HG02981 (cell line): ENCODE measurements at regions not wholly inside any gene's neighbourhood (a gene's known extent, or its start where the extent isn't known, plus 50 kb on each side); places are given as distances from the start of the nearest gene placed in this dataset.
A peak's percentile ranks its signal among the peaks of the same experiment; 100 is the strongest.
"Not testable (repeated sequence)": the region's sequence is repeated elsewhere in the genome, so short reads cannot be mapped to it uniquely, and the experiment has no call there.

Experiments
- ATAC-seq: cut with Tn5 transposase; IDR thresholded peaks from one replicate; pipeline ENCODE4 v1.9.1; 2021; ENCODE audit warnings: mild to moderate bottlenecking, moderate library complexity; ENCODE audit not compliant: unreplicated experiment

DNA sequence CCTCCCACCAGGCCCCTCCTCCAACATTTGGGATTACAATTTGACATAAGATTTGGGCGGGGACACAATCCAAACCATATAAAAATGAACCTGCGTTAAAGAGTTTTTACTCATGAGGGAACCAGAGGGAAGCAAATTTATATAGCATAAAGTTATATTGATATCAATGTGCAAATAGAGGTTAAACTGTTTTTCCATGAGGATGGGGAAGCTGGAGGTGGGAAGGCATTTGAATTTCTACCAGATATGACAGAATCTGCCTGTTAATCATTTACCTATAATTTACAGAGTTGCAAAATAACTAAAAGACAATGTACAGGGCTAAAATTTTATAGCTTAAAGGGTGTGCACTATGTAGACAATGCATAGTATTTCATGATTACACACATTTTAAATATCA lies 322.0 kb upstream of the FKBP1C start:
- no peak for ATAC-seq

DNA sequence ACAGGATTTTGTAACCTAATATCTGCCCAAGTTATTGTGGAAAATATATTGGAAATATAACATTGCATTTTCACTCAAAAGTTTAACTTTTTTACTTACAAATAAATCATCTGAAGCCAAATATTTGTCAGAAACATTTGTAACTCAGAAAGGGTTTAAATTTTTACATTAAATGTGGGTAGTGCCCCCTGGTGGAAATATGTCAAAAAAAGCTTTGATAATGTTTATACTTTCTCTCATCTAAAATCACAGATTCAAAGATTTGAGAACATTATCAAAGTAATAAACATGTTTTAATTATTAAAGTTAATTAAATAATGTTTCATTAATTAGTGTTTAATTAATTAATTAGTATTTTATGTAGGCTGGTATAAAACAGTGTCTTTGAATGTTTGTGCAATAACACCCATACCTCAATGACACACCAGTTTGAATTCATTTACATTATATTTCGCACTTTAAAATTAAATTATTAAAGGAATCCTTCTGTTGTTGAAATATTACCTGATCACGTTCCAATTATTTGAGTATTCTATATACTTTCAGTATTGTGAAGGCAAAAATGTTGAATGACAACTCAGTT lies 320.1 kb upstream of the FKBP1C start:
- ATAC-seq = no peak

DNA sequence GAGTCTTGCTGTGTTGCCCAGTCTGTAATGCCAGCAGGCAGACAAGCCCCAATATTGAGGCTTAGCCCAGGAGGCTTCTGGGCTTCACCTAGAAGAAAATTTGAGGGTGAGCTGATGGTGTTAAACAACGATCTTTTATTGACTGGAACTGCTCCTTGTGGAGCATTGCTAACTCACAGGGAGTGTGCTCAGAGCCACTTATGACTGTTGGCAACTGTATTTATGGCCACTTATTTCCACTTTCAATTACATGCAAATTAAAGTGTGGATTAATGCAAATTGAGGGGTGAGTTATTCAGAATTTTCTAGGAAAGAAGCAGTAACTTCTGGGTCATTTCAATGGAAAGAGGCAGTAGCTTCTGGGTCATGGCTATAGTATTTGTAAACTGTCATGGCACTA lies 317.2 kb upstream of the FKBP1C start:
- no peak for ATAC-seq

DNA sequence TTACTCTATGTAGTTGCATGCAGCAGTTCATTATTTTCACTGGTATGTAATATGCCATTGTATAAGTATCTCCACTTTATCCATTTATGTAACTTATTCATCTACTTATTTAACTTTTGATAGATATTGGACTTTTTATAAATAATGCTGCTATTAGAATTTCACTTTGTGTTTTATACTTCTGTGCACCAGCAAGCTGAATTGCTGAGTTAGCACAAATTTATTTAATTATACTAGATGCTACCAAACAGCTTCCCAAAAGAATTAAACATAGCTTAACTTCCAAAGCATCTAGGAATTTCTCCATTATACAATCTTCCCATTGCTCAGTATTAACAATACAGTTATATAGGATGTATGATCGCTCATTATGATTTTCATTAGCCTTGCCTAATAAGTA lies 308.0 kb upstream of the FKBP1C start:
- ATAC-seq = no peak

DNA sequence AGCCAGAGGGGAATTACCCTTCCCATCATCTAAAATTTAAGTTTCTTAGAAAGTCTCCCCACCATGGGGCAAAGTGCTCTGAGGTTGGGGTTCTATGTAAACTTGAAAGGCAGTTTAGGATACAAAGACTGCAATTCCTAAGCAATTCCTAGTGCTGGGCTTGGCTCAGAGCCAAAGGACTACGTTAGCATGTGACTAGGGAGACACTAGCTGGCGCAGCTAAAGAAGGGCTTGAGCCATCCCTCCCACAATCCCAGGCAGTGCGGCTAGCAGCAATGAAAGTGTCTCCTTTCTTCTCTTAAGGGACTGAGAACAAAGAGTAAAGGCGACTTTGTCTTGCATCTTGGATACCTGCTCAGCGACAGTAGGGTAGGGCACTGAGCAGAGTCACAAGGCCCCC lies 306.6 kb upstream of the FKBP1C start:
- no peak for ATAC-seq

DNA sequence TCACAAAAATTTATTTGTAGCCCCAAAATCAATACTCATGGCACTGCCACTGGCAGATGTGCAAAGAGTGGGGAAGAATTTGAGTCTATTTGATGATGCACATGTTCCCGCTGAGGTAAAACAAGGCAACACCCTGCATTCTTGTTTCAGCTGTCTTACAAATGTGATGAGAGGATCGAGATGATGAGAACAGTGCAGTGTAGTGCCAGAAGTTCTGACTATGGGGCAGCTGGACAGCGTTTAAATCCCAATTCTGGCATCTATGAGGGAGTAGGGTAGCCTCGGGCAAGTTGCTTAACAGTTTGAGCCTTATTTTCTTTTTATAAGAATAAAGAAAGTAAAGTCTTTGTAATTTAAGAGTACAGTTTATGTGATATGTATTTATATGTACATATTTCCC lies 296.7 kb upstream of the FKBP1C start:
- ATAC-seq = no peak

DNA sequence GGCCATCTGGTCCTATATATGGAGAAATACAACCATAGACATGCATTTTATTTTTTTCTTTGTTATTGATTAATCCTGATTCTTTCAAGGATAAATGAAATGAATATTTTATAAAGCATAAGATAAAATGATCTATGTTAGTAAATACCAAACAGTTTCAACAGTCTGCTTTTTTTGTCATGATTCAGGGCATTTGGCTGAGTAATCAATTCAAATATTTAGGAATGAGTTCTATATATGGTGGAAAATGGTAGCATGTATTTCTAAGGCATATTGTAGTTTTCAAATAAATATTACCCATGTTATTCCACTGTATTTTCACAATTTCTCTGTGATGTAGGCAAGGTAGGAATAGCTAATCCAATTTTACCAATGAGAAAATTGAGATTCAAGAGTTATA lies 287.5 kb upstream of the FKBP1C start:
- no peak for ATAC-seq

DNA sequence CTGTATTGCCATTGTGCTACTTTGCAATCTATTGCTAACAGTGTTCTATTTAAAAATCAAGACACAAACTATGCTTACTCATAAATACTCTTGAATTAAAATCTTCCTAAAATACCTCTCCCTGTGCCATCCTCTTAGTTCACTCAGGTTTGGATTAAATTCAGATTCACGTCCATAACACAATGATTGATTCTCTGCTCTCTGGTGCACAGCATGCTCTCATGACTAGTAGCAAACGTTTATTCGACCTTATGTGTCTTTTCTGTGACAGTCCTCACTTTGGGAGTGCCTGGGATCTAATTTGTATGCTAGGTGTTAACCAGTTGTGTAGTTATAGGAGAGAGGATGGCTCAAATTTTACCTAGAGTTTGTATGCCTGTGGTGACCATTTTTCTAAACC lies 270.4 kb upstream of the FKBP1C start:
- ATAC-seq = no peak

DNA sequence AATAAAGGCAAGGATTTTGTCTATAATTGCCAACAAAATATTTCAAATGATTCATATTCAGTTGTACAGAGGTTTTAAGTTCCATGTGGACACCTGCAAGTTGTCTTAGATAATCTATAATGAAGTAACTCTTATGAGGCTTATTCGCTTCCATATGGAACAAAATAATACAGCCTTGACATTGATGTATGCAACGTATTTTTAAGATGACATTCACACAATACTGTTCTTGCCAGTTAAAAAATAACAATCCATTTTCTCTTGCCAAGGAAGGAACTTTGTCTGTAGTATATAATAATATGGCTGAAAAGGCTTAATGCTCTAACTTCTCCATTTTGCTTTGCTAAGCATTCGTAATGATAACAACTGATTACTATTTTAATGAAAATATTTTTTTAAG lies 269.3 kb upstream of the FKBP1C start:
- ATAC-seq = no peak

DNA sequence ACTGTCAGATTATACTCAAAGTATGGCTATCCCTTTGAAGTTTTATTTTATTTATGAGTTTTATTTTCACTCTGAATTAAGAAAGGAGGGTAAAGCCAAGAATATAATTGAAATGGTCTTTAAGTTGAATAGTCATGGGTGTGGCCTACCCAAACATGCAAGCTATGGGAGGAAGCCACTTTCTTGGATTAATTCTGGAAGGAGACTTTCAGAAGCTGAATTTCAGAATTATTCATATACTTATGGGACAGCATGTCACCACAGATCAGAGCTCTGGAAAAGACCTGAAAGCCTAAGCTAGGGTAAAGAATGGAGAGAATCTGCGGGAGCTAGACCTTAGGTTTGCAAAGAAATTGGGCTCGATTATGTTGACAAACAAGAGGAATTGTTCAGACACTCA lies 242.4 kb upstream of the FKBP1C start:
- no peak for ATAC-seq

DNA sequence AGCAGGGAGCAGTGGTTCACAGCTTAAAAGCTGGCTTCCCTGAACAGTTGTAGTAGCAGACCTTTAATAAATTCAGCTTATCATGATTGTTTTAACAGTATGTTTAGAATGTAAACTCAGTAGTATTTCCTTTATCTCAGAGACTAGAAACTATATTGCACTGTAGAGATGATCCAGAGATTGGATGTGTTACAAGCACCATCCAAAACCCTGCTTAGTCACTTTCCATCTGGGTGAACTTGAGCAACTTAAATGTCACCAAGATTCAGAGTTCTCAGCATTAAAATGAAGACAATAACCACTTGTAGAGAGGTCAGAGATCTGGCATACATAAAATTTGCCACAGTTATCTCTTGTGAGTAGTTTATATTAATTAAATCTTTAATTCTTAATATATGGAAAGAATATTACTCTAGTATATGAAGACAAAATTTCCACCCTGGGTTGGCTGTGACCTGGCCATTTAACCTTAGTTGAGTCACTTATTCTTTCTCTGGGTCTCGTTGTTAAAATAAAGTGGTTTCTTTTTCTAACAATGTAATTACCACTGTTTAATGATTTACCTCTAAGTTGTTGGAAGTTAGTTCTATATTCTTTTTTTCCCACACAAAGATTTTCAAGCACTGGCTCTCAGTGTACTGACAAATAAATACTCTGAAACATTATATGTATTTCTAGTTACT lies 239.2 kb upstream of the FKBP1C start:
- peak; percentile 44 for ATAC-seq

DNA sequence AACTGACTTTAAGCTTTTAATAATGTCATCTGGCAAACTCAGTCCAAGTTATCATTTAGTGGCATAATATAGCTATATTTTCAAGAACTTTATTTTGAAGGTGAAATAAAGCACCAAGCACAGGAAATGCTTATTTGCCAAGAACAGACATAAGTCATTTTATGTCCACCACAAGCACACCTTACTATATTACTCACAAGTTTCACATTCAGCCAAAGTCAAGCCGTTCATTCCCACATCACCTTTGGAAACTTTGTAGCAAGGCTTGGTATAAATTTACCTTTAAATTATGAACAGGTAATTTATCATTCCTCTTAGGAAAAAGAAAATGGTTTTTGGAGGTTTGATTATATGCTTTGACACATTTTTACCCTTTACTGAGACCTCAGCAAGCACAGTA lies 236.8 kb upstream of the FKBP1C start:
- ATAC-seq = peak; percentile 68

DNA sequence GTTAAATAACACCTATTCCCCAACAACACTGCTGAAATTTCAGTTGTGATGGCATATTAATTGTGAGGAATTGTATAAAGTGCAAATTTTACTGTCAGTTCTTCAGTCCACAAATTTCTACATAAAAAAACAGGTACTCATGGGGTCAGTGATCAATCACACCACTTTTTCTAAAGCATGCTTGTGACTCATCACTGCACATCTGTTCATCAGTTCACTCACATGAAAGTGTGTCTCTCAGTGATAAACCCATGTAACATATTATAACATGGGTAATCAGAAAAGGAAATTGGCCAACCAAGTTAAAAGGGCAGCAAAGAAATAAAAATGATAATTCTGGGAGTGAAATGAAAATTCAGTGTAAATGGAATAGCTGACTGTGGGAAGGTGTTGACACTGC lies 234.7 kb upstream of the FKBP1C start:
- no peak for ATAC-seq

DNA sequence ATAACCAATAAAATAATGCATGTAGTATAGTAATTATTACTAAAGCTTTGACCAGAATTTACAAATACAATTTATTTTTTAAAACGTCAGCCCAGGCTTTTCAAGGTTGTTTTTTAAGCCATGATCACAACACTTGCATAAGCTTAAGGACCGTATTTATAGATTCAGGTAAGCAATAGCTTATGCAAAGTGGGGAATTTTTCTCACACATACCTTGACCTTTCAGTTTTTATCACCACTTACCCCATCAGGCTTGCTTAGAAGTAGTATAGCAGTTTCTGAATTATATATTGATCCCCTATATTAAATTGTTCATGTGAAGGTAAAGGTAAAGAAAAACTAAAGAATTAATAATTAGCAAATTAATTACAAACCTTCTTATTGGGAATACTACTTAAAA lies 232.3 kb upstream of the FKBP1C start:
- no peak for ATAC-seq

DNA sequence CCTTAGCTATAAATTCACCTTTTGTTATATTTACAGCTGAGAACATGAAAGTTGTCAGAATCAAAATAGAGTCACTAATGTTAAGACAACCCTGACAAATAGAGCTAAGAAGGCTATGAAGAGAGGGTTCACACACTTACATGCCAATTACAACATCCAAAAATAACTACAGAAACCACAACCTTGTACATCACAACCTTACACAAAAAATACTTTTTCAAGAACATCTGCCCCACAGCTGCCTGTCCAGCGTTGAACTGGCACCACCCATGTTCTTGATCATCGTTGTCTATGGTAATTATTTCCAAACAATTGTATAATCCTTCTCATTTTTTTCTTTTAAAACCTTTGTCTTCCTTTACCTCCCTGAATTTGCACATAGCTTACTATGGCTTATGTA lies 231.2 kb upstream of the FKBP1C start:
- no peak for ATAC-seq

DNA sequence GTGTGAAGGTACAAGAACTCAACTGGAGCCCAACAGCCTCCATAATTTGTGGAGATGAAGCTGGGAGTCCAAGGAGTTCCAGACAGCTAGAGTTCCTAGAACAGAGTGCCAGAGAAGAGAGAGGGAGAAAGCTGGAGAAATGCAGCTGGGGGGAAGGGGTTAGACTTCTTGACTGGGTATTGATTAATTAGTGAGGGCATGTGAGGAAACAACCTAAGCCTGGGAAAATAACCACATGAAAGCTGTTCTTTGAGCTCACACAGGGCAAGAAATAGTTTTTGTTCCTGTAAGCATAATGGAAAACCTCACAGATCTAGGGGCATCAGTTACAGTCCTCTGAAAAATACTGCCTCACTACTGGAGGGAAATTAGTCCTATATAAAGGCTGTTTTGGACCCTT lies 230.5 kb upstream of the FKBP1C start:
- no peak for ATAC-seq

DNA sequence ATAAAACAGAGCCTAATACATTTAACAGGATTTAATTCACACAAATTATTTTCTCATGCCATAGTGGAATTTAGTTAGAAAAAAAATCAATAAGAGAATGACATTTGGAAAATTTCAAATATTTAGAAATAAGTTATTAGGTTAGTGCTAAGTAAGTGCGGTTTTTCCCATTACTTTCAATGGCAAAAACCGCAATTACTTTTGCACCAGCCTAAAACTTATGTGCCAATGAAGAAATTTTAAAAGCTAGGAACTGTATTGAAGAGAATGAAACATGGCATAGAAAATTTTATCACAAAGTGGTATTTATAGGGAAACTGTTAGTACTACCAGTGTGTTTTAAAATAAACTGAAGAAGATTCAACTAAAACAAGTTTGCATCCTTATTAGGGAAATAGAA lies 228.3 kb upstream of the FKBP1C start:
- no peak for ATAC-seq

DNA sequence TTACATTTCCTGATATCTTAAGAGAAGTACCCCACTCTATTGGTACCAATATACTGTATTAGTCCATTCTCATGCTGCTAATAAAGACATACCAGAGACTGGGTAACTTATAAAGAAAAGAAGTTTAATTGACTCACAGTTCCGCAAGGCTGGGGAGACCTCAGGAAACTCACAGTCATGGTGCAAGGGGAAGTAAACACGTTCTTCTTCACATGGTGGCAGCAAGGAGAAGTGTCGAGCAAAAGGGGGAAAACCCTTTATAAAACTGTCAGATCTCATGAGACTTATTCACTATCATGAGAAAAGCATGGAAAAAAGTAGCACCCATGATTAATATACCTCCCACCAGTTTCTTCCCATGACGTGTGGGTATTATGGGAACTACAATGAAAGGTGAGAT lies 219.6 kb upstream of the FKBP1C start:
- not testable (repeated sequence) for ATAC-seq

DNA sequence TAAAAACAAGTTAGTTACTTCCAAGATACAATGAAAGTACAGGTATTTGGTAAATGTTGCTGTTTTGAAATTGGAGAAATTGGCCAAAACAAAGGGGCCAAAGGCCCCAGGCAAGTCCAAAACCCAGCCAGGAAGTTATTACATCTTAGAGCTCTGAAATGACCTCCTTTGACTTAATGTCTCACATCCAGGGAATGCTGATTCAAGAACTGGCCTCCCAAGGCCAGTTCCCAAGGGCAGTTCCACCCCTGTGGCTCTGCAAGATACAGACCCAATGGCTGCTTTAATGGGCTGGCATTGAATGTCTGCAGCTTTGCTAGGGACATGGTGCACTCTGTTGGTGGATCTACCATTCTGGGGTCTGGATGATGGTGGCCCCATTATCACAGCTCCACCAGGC lies 217.3 kb upstream of the FKBP1C start:
- no peak for ATAC-seq

DNA sequence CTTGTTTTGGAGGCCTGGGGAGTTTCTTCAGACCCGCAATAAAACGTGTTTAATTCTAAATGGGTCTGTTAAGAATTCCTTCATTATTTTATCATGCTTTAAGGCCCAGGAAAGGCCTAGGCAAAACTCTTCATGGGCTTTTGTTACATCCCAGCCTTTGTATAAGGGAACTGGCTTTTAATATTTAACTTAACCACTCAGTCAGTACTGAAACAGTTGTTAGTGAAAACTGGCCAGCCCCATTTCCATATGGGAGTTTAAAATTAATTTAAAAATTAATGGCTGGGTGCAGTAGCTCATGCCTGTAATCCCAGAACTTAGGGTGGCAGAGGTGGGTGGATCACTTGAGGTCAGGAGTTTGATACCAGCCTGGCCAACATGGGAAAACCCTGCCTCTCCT lies 213.2 kb upstream of the FKBP1C start:
- no peak for ATAC-seq

DNA sequence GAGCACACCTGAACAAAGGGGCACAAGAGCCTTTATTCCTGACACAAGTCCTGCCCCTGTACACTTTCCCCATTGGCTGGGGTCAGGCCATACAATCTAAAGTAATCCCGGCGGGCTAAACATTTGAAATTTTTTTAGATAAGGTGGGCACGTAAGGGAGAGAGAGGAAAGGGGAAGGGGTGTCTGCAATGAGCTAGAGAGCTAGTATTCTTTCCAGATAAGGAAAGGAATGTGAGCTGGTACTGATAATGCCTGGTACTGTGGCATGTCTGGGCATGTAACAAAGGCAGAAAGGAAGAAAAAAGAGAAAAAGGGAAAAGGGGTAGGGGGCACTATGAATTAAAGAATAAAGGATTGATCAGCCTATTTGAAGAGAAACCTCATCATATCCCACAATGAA lies 212.0 kb upstream of the FKBP1C start:
- ATAC-seq = not testable (repeated sequence)

DNA sequence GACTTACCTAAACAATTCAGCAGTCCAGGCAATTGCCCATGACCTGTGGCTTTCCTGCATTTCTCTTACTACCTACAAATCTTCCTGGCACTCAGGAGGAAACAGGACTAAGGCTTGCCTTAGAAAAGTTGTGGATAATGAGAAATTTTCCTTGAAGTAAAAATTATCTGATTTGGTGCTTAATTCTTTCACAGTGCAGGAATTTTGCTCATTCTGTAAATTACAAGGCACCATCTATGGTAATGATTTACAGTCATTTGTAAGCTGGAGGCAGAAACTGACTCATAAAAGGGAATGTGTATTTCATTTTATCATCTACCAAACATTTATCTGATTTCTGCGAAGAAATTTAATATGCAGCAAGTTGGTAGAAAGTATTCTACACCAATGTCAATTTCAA lies 211.5 kb upstream of the FKBP1C start:
- peak; percentile 43 for ATAC-seq

DNA sequence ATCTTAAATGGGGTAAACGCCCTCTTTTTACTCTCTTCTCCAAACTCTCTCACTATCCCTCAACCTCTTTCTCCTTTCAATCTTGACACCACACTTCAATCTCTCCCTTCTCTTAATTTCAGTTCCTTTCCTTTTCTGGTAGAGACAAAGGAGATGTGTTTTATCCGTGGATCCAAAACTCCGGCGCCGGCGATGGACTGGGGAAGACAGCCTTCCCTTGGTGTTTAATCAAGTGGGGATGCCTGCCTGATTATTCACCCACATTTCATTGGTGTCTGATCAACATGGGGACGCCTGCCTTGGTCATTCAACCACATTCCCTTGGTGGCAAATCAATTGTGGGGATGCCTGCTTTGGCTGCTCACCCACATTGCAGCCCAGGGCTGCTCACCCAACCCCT lies 205.3 kb upstream of the FKBP1C start:
- ATAC-seq = not testable (repeated sequence)
